ENCODE measurements at regions not wholly inside any gene's neighbourhood (a gene's known extent, or its start where the extent isn't known, plus 50 kb on each side); places are given as distances from the start of the nearest gene placed in this dataset.
A peak's percentile ranks its signal among the peaks of the same experiment; 100 is the strongest.

GRCh38 chr3:43966530-43966929 is 275.2 kb upstream of the TOPAZ1 start:
- Histone ChIP-seq H3K4me1 (ENCODE audit: control insufficient read depth, insufficient read depth, low read length) (peaks cover 9% of the 10 kb centered on the region), H3K27me3 (replicated peaks; ENCODE audit: control insufficient read depth, insufficient read depth, low read length) (peaks cover 23% of the 10 kb centered on the region), H3K4me3 (ENCODE audit: low read length) (no peak overlapping the region), H3K9me3 (ENCODE audit: control insufficient read depth, low read length) (no peaks in the 10 kb centered on the region), H3K36me3 (ENCODE audit: control insufficient read depth, insufficient read depth, low read length, severe bottlenecking) (no peaks in the 10 kb centered on the region), H3K9ac (ENCODE audit: low read length) (no peak overlapping the region)
- no peak for DNase-seq (ENCODE audit: low read depth)

GRCh38 chr3:43968465-43968864 is 273.2 kb upstream of the TOPAZ1 start:
- Histone ChIP-seq H3K4me1 (ENCODE audit: control insufficient read depth, insufficient read depth, low read length) (peaks cover 9% of the 10 kb centered on the region), H3K9ac (ENCODE audit: low read length) (no peak overlapping the region), H3K9me3 (ENCODE audit: control insufficient read depth, low read length) (no peaks in the 10 kb centered on the region), H3K4me3 (ENCODE audit: low read length) (no peak overlapping the region), H3K36me3 (ENCODE audit: control insufficient read depth, insufficient read depth, low read length, severe bottlenecking) (no peaks in the 10 kb centered on the region), H3K27me3 (replicated peaks; ENCODE audit: control insufficient read depth, insufficient read depth, low read length) (peaks cover 17% of the 10 kb centered on the region)
- no peak for DNase-seq (ENCODE audit: low read depth)

GRCh38 chr3:43969944-43970343 is 271.7 kb upstream of the TOPAZ1 start:
- Histone ChIP-seq H3K36me3 (ENCODE audit: control insufficient read depth, insufficient read depth, low read length, severe bottlenecking) (no peaks in the 10 kb centered on the region), H3K4me3 (ENCODE audit: low read length) (no peak overlapping the region), H3K9me3 (ENCODE audit: control insufficient read depth, low read length) (no peaks in the 10 kb centered on the region), H3K4me1 (ENCODE audit: control insufficient read depth, insufficient read depth, low read length) (peaks cover 9% of the 10 kb centered on the region), H3K27me3 (replicated peaks; ENCODE audit: control insufficient read depth, insufficient read depth, low read length) (peaks cover 17% of the 10 kb centered on the region), H3K9ac (ENCODE audit: low read length) (no peak overlapping the region)
- DNase-seq (ENCODE audit: low read depth) = no peak

- no peaks in the 10 kb centered on the region for H3K36me3 ChIP-seq (ENCODE audit: control insufficient read depth, insufficient read depth, low read length, severe bottlenecking)
- H3K27me3 ChIP-seq (replicated peaks; ENCODE audit: control insufficient read depth, insufficient read depth, low read length) = peaks cover 17% of the 10 kb centered on the region
Measured at GRCh38 chr3:43970351-43970750, 271.3 kb upstream of the TOPAZ1 start.

GRCh38 chr3:43970920-43971319 is 270.8 kb upstream of the TOPAZ1 start:
- Histone ChIP-seq H3K4me1 (ENCODE audit: control insufficient read depth, insufficient read depth, low read length) (peaks cover 9% of the 10 kb centered on the region), H3K9ac (ENCODE audit: low read length) (no peak overlapping the region), H3K36me3 (ENCODE audit: control insufficient read depth, insufficient read depth, low read length, severe bottlenecking) (no peaks in the 10 kb centered on the region), H3K4me3 (ENCODE audit: low read length) (no peak overlapping the region), H3K27me3 (replicated peaks; ENCODE audit: control insufficient read depth, insufficient read depth, low read length) (peaks cover 14% of the 10 kb centered on the region), H3K9me3 (ENCODE audit: control insufficient read depth, low read length) (peaks cover under 1% of the 10 kb centered on the region)
- DNase-seq (ENCODE audit: low read depth) = no peak

More at GRCh38 chr3:43970351-43970750, 271.3 kb upstream of the TOPAZ1 start:
- Histone ChIP-seq H3K4me3 (ENCODE audit: low read length) (no peak overlapping the region), H3K9ac (ENCODE audit: low read length) (no peak overlapping the region), H3K9me3 (ENCODE audit: control insufficient read depth, low read length) (no peaks in the 10 kb centered on the region), H3K4me1 (ENCODE audit: control insufficient read depth, insufficient read depth, low read length) (peaks cover 9% of the 10 kb centered on the region)
- DNase-seq (ENCODE audit: low read depth) = no peak

GRCh38 chr3:43971486-43971885 is 270.2 kb upstream of the TOPAZ1 start:
- Histone ChIP-seq H3K4me3 (ENCODE audit: low read length) (no peak overlapping the region), H3K4me1 (ENCODE audit: control insufficient read depth, insufficient read depth, low read length) (peaks cover 9% of the 10 kb centered on the region), H3K9ac (ENCODE audit: low read length) (no peak overlapping the region), H3K36me3 (ENCODE audit: control insufficient read depth, insufficient read depth, low read length, severe bottlenecking) (no peaks in the 10 kb centered on the region), H3K9me3 (ENCODE audit: control insufficient read depth, low read length) (peaks cover 4% of the 10 kb centered on the region), H3K27me3 (replicated peaks; ENCODE audit: control insufficient read depth, insufficient read depth, low read length) (peaks cover 11% of the 10 kb centered on the region)
- DNase-seq (ENCODE audit: low read depth) = no peak

GRCh38 chr3:43978708-43979107 is 263.0 kb upstream of the TOPAZ1 start:
- Histone ChIP-seq H3K27me3 (replicated peaks; ENCODE audit: control insufficient read depth, insufficient read depth, low read length) (no peaks in the 10 kb centered on the region), H3K36me3 (ENCODE audit: control insufficient read depth, insufficient read depth, low read length, severe bottlenecking) (no peaks in the 10 kb centered on the region), H3K4me1 (ENCODE audit: control insufficient read depth, insufficient read depth, low read length) (no peaks in the 10 kb centered on the region), H3K4me3 (ENCODE audit: low read length) (no peak overlapping the region), H3K9me3 (ENCODE audit: control insufficient read depth, low read length) (peaks cover 4% of the 10 kb centered on the region), H3K9ac (ENCODE audit: low read length) (no peak overlapping the region)
- DNase-seq (ENCODE audit: low read depth) = no peak

GRCh38 chr3:43979645-43980044 is 262.0 kb upstream of the TOPAZ1 start:
- Histone ChIP-seq H3K27me3 (replicated peaks; ENCODE audit: control insufficient read depth, insufficient read depth, low read length) (no peaks in the 10 kb centered on the region), H3K9ac (ENCODE audit: low read length) (no peak overlapping the region), H3K4me3 (ENCODE audit: low read length) (no peak overlapping the region), H3K36me3 (ENCODE audit: control insufficient read depth, insufficient read depth, low read length, severe bottlenecking) (no peaks in the 10 kb centered on the region), H3K4me1 (ENCODE audit: control insufficient read depth, insufficient read depth, low read length) (no peaks in the 10 kb centered on the region), H3K9me3 (ENCODE audit: control insufficient read depth, low read length) (peaks cover 4% of the 10 kb centered on the region)
- no peak for DNase-seq (ENCODE audit: low read depth)

GRCh38 chr3:43994657-43995546 is 246.8 kb upstream of the TOPAZ1 start:
- Histone ChIP-seq H3K4me1 (ENCODE audit: control insufficient read depth, insufficient read depth, low read length) (peaks cover 46% of the 10 kb centered on the region), H3K4me3 (ENCODE audit: low read length) (peak overlapping the region; percentile 94), H3K27me3 (replicated peaks; ENCODE audit: control insufficient read depth, insufficient read depth, low read length) (no peaks in the 10 kb centered on the region), H3K36me3 (ENCODE audit: control insufficient read depth, insufficient read depth, low read length, severe bottlenecking) (no peaks in the 10 kb centered on the region), H3K9ac (ENCODE audit: low read length) (peak overlapping the region; percentile 92), H3K9me3 (ENCODE audit: control insufficient read depth, low read length) (peaks cover 28% of the 10 kb centered on the region)
- peak; percentile 75 for DNase-seq (ENCODE audit: low read depth)

- H3K27me3 ChIP-seq (replicated peaks; ENCODE audit: control insufficient read depth, insufficient read depth, low read length) = no peaks in the 10 kb centered on the region
- peaks cover 23% of the 10 kb centered on the region for H3K9me3 ChIP-seq (ENCODE audit: control insufficient read depth, low read length)
- H3K9ac ChIP-seq (ENCODE audit: low read length) = peak overlapping the region; percentile 92
- peak overlapping the region; percentile 94 for H3K4me3 ChIP-seq (ENCODE audit: low read length)
- peaks cover 54% of the 10 kb centered on the region for H3K4me1 ChIP-seq (ENCODE audit: control insufficient read depth, insufficient read depth, low read length)
- H3K36me3 ChIP-seq (ENCODE audit: control insufficient read depth, insufficient read depth, low read length, severe bottlenecking) = no peaks in the 10 kb centered on the region
- DNase-seq (ENCODE audit: low read depth) = peak; percentile 32
Measured at GRCh38 chr3:43995547-43996378, 245.9 kb upstream of the TOPAZ1 start.
